ENCODE measurements at regions not wholly inside any gene's neighbourhood (a gene's known extent, or its start where the extent isn't known, plus 50 kb on each side); places are given as distances from the start of the nearest gene placed in this dataset.

DNA sequence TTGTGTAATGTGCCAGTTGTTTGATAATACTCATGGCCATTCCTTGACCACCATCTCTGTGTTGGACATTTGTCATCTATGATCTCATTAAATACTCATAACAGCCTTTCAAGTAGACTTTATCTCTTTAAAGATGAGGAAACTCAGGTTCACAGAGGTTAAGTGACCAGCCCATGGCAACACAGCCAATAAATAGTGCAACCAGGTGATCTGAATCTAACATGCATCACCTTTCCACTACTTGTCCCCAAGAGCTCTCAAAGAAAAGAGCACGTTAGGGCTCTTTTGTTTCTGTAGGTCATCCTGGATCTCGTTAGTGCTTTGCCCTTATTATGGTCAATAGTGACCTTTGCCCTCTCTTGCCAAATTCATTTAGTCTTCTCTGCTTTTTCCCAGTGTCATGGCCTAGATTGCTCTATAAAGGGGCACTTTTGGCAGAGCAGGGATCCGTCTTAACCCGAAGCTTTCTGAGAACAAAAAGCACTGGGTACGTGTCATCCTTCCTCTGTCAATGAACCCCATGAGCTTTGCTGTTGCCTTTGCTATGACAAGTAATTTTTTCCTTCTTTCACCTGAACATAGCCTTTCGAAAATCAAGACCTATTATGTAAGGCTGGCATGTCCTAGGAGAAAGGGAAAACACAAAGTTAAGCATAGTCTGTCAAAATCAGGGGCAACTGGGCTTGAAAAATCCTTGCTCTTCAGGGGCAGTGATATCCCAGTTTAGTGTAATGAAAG, 88.0 kb upstream of the PLXNA2 start:
- Mint-ChIP-seq H3K9me3 (ENCODE audit: insufficient read depth) (no peaks in the 10 kb centered on the region), H3K4me1 (ENCODE audit: low read depth) (no peaks in the 10 kb centered on the region), H3K27ac (no peak overlapping the region), H3K4me3 (no peak overlapping the region), H3K27me3 (ENCODE audit: low read depth) (peaks cover 21% of the 10 kb centered on the region), H3K36me3 (ENCODE audit: low read depth) (no peaks in the 10 kb centered on the region)
- ATAC-seq, result no peak
- CTCF ChIA-PET, result no interaction called here
- no peak for DNase-seq
- POLR2A ChIA-PET, result no interaction called here

DNA sequence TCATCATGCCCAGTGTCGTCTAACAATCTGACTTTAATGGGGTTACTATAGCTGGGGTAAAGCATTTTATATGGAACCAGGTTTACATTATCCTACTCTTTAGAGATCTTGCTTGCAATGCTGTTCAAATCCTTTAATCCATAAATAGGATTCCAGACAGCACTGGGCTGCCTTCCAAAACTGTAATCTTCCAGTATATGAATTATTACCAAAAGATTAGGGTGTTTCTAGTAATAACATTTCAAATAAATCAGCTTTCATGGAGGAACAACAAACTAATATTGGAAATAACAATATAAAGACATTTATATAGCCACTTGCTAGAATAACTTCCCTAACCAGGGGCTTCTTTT, 88.6 kb upstream of the PLXNA2 start:
- no peak for DNase-seq
- Mint-ChIP-seq H3K27ac (no peak overlapping the region), H3K9me3 (ENCODE audit: insufficient read depth) (no peaks in the 10 kb centered on the region), H3K4me3 (no peak overlapping the region), H3K27me3 (ENCODE audit: low read depth) (peaks cover 21% of the 10 kb centered on the region), H3K4me1 (ENCODE audit: low read depth) (no peaks in the 10 kb centered on the region), H3K36me3 (ENCODE audit: low read depth) (no peaks in the 10 kb centered on the region)
- POLR2A ChIA-PET, result no interaction called here
- CTCF ChIA-PET, result no interaction called here
- no peak for ATAC-seq

- POLR2A ChIA-PET, result no interaction called here
- no peak for DNase-seq
- Mint-ChIP-seq H3K4me3 (no peak overlapping the region), H3K27ac (no peak overlapping the region), H3K9me3 (ENCODE audit: insufficient read depth) (no peaks in the 10 kb centered on the region), H3K27me3 (ENCODE audit: low read depth) (peaks cover 24% of the 10 kb centered on the region), H3K36me3 (ENCODE audit: low read depth) (no peaks in the 10 kb centered on the region), H3K4me1 (ENCODE audit: low read depth) (no peaks in the 10 kb centered on the region)
- no peak for ATAC-seq
- CTCF ChIA-PET, result no interaction called here
Observed at GRCh38 chr1:208333676-208334075, 89.5 kb upstream of the PLXNA2 start.

GRCh38 chr1:208335371-208336136, 91.4 kb upstream of the PLXNA2 start:
- H3K9me3 Mint-ChIP-seq (ENCODE audit: insufficient read depth), result no peaks in the 10 kb centered on the region
- POLR2A ChIA-PET, result no interaction called here
- DNase-seq (no peak), ATAC-seq (no peak)
- CTCF ChIA-PET, result no interaction called here
- H3K27me3 Mint-ChIP-seq (ENCODE audit: low read depth), result peaks cover 31% of the 10 kb centered on the region
- H3K4me3 Mint-ChIP-seq, result no peak overlapping the region
- no peak overlapping the region for H3K27ac Mint-ChIP-seq
- H3K4me1 Mint-ChIP-seq (ENCODE audit: low read depth), result no peaks in the 10 kb centered on the region
- H3K36me3 Mint-ChIP-seq (ENCODE audit: low read depth), result no peaks in the 10 kb centered on the region

DNA sequence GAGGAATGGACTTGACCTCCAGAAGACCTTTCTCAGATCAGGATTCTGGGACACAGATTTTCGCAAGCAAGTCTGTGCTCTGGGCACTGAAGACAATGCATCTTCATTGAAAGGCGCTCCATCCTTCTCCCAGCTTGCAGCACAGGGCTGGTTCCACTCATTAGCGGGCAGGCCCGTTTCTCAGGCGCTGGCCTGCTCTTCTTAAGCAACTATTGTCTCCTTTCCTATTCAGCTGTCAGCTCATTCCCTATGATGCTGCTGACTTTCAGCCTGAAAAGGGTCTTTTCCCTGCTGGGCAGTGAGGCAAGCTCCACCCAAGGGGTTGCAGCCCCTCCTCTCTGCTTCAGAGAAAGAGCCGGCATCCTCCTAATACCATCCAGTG, 91.9 kb upstream of the PLXNA2 start:
- Mint-ChIP-seq H3K36me3 (ENCODE audit: low read depth) (no peaks in the 10 kb centered on the region), H3K27me3 (ENCODE audit: low read depth) (peaks cover 31% of the 10 kb centered on the region), H3K4me3 (no peak overlapping the region)

DNA sequence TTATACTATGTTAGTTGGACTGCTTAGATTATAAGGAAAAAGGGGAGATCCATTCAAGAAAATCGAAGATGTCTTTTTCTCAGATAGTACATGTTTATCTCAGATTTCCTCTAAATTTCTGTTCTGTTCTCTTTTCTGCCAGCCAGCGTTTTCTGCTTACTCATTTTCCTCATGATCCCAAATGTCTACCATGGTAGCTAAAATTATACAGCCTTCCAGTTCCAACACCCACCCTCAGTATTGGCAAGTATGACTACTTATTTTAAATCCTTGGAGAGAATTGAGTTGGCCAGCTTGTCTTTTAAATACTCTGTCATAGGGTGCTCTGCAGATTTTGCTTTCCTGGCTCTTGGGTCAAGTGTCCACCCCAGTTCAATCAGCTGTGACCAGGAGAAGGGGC, 95.7 kb upstream of the PLXNA2 start:
- CTCF ChIA-PET, result no interaction called here
- Mint-ChIP-seq H3K27ac (no peak overlapping the region), H3K4me3 (no peak overlapping the region), H3K4me1 (ENCODE audit: low read depth) (no peaks in the 10 kb centered on the region), H3K36me3 (ENCODE audit: low read depth) (no peaks in the 10 kb centered on the region), H3K27me3 (ENCODE audit: low read depth) (peaks cover 20% of the 10 kb centered on the region), H3K9me3 (ENCODE audit: insufficient read depth) (no peaks in the 10 kb centered on the region)
- POLR2A ChIA-PET, result no interaction called here
- ATAC-seq (no peak), DNase-seq (no peak)

More for the DNA sequence above, 91.9 kb upstream of the PLXNA2 start:
- no peak for DNase-seq
- POLR2A ChIA-PET, result no interaction called here
- no peak for ATAC-seq
- CTCF ChIA-PET, result no interaction called here
- no peaks in the 10 kb centered on the region for H3K9me3 Mint-ChIP-seq (ENCODE audit: insufficient read depth)
- H3K4me1 Mint-ChIP-seq (ENCODE audit: low read depth), result no peaks in the 10 kb centered on the region
- H3K27ac Mint-ChIP-seq, result no peak overlapping the region

GRCh38 chr1:208343226-208343625, 99.0 kb upstream of the PLXNA2 start:
- ATAC-seq (no peak), DNase-seq (no peak)
- Mint-ChIP-seq H3K27me3 (ENCODE audit: low read depth) (peaks cover 17% of the 10 kb centered on the region), H3K9me3 (ENCODE audit: insufficient read depth) (no peaks in the 10 kb centered on the region), H3K4me3 (no peak overlapping the region), H3K27ac (no peak overlapping the region), H3K36me3 (ENCODE audit: low read depth) (no peaks in the 10 kb centered on the region), H3K4me1 (ENCODE audit: low read depth) (no peaks in the 10 kb centered on the region)
- CTCF ChIA-PET, result no interaction called here
- POLR2A ChIA-PET, result no interaction called here

- Mint-ChIP-seq H3K36me3 (ENCODE audit: low read depth) (no peaks in the 10 kb centered on the region), H3K9me3 (ENCODE audit: insufficient read depth) (no peaks in the 10 kb centered on the region), H3K27me3 (ENCODE audit: low read depth) (peaks cover 9% of the 10 kb centered on the region), H3K4me3 (no peak overlapping the region), H3K27ac (no peak overlapping the region), H3K4me1 (ENCODE audit: low read depth) (no peaks in the 10 kb centered on the region)
- ChIA-PET CTCF (no interaction called here), POLR2A (no interaction called here)
- DNase-seq (no peak), ATAC-seq (no peak)
Observed at GRCh38 chr1:208344202-208344857, 100.1 kb upstream of the PLXNA2 start.

DNA sequence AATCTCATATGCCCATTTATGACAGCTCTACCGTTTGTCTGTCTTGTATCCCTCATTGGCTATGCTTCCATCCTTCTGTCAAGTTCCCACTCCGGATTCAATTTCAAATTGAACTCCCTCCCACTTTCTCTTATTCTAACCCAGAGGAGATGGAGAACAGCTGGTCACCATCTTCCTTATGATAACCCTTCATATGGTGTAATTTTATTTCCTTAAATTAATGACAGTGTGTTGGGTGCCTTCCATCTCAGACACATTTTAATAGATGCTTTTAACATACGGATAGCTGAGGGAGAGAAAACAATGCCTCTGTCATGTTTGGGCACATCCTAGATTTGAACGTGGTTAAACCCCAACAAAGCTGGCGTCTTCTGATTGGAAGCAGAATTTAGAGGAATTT, 103.0 kb upstream of the PLXNA2 start:
- no peaks in the 10 kb centered on the region for H3K36me3 Mint-ChIP-seq (ENCODE audit: low read depth)
- H3K9me3 Mint-ChIP-seq (ENCODE audit: insufficient read depth), result no peaks in the 10 kb centered on the region
- ChIA-PET POLR2A (no interaction called here), CTCF (interaction anchor here (1.0 kb wide), 1 partner anchor 215 kb away, joined by 3 read pairs; no protein-coding TSS in a partner anchor)
- no peaks in the 10 kb centered on the region for H3K4me1 Mint-ChIP-seq (ENCODE audit: low read depth)
- no peak overlapping the region for H3K4me3 Mint-ChIP-seq
- no peak overlapping the region for H3K27ac Mint-ChIP-seq
- DNase-seq, result no peak
- peaks cover 4% of the 10 kb centered on the region for H3K27me3 Mint-ChIP-seq (ENCODE audit: low read depth)
- ATAC-seq, result no peak

DNA sequence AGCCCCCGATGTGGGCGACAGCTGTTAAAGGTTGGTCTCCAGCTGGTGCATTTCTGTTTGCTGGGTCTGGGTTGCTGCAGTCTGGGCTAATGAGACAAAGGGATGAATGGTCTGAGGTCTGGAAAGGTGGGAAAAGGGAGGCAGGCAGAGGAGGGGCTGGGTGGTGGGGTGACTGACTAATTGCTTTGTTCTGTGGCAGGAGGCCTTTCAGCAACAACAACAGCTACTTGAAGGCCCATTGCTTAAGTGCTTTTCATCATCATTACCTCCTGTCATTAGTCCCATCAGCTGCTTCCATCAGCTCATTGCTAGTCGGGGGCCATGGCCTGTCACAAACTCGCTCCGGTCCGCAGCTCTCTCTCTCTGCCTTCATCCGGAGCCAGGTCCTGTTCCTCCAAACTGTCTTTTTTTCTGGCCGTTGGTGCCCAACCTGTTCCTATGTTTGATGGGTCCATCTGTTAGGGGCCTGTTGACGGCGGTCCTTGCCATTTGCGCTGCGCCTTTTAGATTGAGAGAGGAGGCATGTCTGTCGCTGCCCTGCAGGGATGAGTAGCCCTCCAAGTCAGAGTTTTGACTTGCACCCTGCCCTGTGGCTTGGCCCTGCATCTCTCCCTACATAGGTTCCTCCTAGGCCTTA, 105.6 kb upstream of the PLXNA2 start:
- ChIA-PET CTCF (interaction anchor here (0.6 kb wide), 1 partner anchor 1186 kb away, joined by 4 read pairs; no protein-coding TSS in a partner anchor), POLR2A (no interaction called here)
- Mint-ChIP-seq H3K27ac (no peak overlapping the region), H3K9me3 (ENCODE audit: insufficient read depth) (no peaks in the 10 kb centered on the region), H3K27me3 (ENCODE audit: low read depth) (peaks cover 4% of the 10 kb centered on the region), H3K4me1 (ENCODE audit: low read depth) (no peaks in the 10 kb centered on the region), H3K4me3 (no peak overlapping the region), H3K36me3 (ENCODE audit: low read depth) (no peaks in the 10 kb centered on the region)
- ATAC-seq (no peak), DNase-seq (no peak)

DNA sequence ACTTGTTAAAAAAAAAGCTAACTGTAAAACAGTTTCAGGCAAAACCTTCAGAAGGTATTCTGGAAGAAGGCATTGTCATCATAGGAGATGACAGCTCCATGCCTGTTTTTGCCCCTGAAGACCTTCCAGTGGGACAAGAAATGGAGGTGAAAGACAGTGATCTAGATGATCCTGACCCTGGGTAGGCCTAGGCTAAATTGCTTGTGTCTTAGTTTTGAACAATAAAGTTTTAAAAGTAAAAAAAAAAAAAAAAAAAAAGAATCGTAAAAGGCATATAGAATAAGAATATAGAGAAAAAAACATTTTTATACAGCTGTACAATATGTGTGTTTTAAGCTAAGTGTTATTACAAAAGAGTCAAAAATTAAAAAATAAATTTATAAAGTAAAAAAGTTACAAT, 106.6 kb upstream of the PLXNA2 start:
- Mint-ChIP-seq H3K36me3 (ENCODE audit: low read depth) (no peaks in the 10 kb centered on the region), H3K27ac (no peak overlapping the region), H3K27me3 (ENCODE audit: low read depth) (peaks cover 6% of the 10 kb centered on the region), H3K4me1 (ENCODE audit: low read depth) (no peaks in the 10 kb centered on the region), H3K4me3 (no peak overlapping the region), H3K9me3 (ENCODE audit: insufficient read depth) (no peaks in the 10 kb centered on the region)
- ChIA-PET POLR2A (no interaction called here), CTCF (no interaction called here)
- ATAC-seq, result no peak
- DNase-seq, result no peak

GRCh38 chr1:208351838-208352237, 107.7 kb upstream of the PLXNA2 start:
- H3K27ac Mint-ChIP-seq, result no peak overlapping the region
- ChIA-PET CTCF (interaction anchor here (0.6 kb wide), 1 partner anchor 21 kb away, joined by 3 read pairs; no protein-coding TSS in a partner anchor), POLR2A (no interaction called here)
- DNase-seq, result no peak
- no peaks in the 10 kb centered on the region for H3K36me3 Mint-ChIP-seq (ENCODE audit: low read depth)
- H3K4me3 Mint-ChIP-seq, result no peak overlapping the region
- H3K4me1 Mint-ChIP-seq (ENCODE audit: low read depth), result no peaks in the 10 kb centered on the region
- H3K27me3 Mint-ChIP-seq (ENCODE audit: low read depth), result peaks cover 8% of the 10 kb centered on the region
- no peaks in the 10 kb centered on the region for H3K9me3 Mint-ChIP-seq (ENCODE audit: insufficient read depth)
- no peak for ATAC-seq
